ENCODE measurements at regions not wholly inside any gene's neighbourhood (a gene's known extent, or its start where the extent isn't known, plus 50 kb on each side); places are given as distances from the start of the nearest gene placed in this dataset.

DNA sequence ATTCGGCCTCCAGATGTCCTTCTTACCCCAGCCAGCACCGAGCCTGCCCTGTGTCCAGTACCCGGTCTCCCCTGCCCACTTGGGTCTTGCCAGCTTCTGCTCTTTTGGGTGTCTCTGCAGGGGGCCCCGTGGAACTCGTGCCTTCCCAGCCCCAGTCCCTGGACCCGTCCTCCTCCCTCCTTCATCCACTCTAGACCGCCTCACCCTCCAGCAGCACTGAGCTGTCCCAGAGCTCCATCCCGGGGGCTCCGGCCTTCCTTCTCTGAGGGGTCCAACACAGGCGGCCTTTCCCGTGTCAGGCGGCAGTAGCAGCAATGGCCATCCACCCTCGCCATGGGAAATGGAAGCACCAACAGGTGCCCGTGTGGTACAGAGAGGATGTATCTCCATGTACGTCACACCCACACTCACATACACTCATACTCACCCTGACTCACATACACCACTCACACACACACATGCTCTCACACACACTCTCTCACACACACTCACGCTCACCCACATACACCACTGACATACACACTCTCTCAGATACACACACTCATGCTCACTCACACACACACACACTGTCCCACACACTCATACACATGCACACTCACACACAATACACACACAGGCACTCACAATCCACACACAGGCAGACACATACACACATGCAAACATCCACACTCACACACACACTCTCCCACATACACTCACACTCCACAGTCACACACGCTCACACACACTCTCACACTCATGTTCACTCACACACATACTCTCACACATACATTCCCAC is 827.5 kb upstream of the SALL3 start:
- no peak overlapping the region for H3K4me3 ChIP-seq (ENCODE audit: low read length)
- TF ChIP-seq, protein P1, sequence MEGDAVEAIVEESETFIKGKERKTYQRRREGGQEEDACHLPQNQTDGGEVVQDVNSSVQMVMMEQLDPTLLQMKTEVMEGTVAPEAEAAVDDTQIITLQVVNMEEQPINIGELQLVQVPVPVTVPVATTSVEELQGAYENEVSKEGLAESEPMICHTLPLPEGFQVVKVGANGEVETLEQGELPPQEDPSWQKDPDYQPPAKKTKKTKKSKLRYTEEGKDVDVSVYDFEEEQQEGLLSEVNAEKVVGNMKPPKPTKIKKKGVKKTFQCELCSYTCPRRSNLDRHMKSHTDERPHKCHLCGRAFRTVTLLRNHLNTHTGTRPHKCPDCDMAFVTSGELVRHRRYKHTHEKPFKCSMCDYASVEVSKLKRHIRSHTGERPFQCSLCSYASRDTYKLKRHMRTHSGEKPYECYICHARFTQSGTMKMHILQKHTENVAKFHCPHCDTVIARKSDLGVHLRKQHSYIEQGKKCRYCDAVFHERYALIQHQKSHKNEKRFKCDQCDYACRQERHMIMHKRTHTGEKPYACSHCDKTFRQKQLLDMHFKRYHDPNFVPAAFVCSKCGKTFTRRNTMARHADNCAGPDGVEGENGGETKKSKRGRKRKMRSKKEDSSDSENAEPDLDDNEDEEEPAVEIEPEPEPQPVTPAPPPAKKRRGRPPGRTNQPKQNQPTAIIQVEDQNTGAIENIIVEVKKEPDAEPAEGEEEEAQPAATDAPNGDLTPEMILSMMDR (conservative IDR thresholded peaks at IDR 0.05; ENCODE audit: low read length): no peak
- no peak for DNase-seq (ENCODE audit: low read depth)

DNA sequence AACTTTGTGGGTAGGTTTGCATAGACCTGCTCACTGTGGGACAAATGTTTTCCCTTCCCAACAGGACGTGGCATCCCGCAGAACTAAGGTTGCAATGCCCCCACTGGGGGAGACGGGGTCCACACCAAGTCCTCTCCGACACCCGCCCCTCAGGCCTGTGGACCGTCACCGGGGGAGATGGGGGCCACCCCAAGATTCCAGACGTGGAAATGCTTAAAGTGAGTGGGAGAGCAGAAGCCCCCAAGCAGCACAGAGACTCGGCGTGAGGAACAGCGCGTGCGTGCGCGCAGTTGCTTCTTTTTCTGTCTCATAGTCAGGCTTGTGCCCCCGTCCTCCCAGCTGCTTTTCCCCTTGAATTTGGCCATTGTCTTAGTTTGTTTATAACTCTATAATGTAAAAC is 826.3 kb upstream of the SALL3 start:
- no peak for DNase-seq (ENCODE audit: low read depth)
- TF ChIP-seq, protein P1 (conservative IDR thresholded peaks at IDR 0.05; ENCODE audit: low read length): no peak
- no peak overlapping the region for H3K4me3 ChIP-seq (ENCODE audit: low read length)

- no peak for DNase-seq (ENCODE audit: low read depth)
- no peak overlapping the region for H3K4me3 ChIP-seq (ENCODE audit: low read length)
- TF ChIP-seq, protein P1 (conservative IDR thresholded peaks at IDR 0.05; ENCODE audit: low read length): no peak
These were observed 825.2 kb upstream of the SALL3 start for GRCh38 chr18:78154444-78154843.

GRCh38 chr18:78154853-78155252 is 824.8 kb upstream of the SALL3 start:
- no peak overlapping the region for H3K4me3 ChIP-seq (ENCODE audit: low read length)
- DNase-seq (ENCODE audit: low read depth): no peak
- TF ChIP-seq, protein P1 (conservative IDR thresholded peaks at IDR 0.05; ENCODE audit: low read length): no peak

DNA sequence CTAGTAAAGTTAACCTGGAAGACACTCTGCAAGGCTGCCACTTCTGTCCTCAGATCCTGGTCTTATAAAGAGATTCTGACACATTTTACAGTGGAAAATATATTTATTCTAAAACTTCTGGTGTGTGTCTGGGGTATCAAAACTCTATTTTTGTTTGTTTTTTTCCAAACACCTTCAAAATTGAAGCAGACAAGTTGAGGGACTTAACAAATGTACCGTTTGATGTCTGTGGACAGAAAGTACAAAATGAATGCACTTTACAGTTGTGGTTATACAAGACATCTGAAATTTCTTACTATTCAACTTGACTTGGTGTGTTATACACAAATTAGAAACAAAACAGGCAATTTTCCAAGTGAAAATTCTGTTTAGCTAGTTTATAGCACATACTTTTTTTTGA is 823.2 kb upstream of the SALL3 start:
- H3K4me3 ChIP-seq (ENCODE audit: low read length): no peak overlapping the region
- TF ChIP-seq, protein P1 (conservative IDR thresholded peaks at IDR 0.05; ENCODE audit: low read length): no peak
- DNase-seq (ENCODE audit: low read depth): no peak

GRCh38 chr18:78158943-78159342 is 820.7 kb upstream of the SALL3 start:
- H3K4me3 ChIP-seq (ENCODE audit: low read length): no peak overlapping the region
- DNase-seq (ENCODE audit: low read depth): no peak

DNA sequence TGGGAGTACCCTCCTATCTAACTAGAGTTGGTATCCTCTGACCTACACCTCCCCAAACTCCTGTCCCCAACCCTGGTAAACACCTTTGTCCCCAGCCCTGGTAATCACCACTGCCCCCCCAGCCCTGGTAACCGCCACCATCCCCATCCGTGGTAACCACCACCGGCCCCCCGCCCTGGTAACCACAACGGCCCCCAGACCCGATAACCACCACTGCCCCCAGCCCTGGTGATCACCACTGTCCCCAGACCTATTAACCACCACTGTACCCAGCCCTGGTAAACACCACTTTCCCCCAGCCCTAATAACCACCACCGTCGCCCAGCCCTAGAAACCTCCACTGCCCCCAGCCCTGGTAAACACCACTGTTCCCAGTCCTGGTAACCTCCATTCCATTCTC is 820.2 kb upstream of the SALL3 start:
- H3K4me3 ChIP-seq (ENCODE audit: low read length): no peak overlapping the region
- no peak for DNase-seq (ENCODE audit: low read depth)
- TF ChIP-seq, protein P1 (conservative IDR thresholded peaks at IDR 0.05; ENCODE audit: low read length): no peak

More at GRCh38 chr18:78158943-78159342, 820.7 kb upstream of the SALL3 start:
- TF ChIP-seq, protein P1 (conservative IDR thresholded peaks at IDR 0.05; ENCODE audit: low read length): no peak

Data from AG10803 (cell line).